GM12891 (cell line): ENCODE measurements at regions not wholly inside any gene's neighbourhood (a gene's known extent, or its start where the extent isn't known, plus 50 kb on each side); places are given as distances from the start of the nearest gene placed in this dataset.

Experiments used
- POLR2A ChIP-seq: IDR thresholded peaks from 2 replicates; pipeline ENCODE4 v1.6.1; 2011; ENCODE audit warnings: low read depth, low read length, control low read depth
- POU2F2 ChIP-seq: IDR thresholded peaks from 2 replicates; pipeline ENCODE4 v1.6.1; 2011; ENCODE audit warnings: low read depth, mild to moderate bottlenecking, control low read depth, low read length, moderate library complexity

DNA sequence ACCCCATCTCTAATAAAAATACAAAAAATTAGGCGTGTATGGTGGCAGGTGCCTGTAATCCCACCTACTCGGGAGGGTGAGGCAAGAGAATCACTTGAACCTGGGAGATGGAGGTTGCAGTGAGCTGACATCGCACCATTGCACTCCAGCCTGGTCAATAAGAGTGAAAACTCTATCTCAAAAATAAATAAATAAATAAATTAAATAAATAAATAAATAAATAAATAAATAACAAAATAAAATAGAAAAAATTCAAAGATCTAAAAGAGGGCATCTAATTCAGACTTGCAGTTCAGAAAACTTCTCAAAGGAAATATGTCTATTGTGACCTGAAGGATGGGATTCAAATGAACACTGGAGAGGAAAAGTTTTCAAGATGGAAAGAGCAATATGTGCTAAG lies 1085.1 kb downstream of the SORCS3 start:
- TF ChIP-seq POU2F2: no peak
- TF ChIP-seq POLR2A: no peak
